Posterior vena cava (tissue), 2 donors: ENCODE measurements at regions not wholly inside any gene's neighbourhood (a gene's known extent, or its start where the extent isn't known, plus 50 kb on each side); places are given as distances from the start of the nearest gene placed in this dataset.

Source experiments
- DNase-seq: peaks from one replicate; pipeline ENCODE4 v3.0.0-alpha.2; 2020; ENCODE audit warnings: low spot score
- intact Hi-C, 2 donors: fragments of 100-400 bp; cut with DNase I; formaldehyde crosslinking; loops; one replicate each; pipeline versions ENCODE4 v1.14.1 to v1.14.2; 2022 to 2023
- donor health status: DM: yes; HTN: yes; CAD: no.
- donor health status: DM: yes; HTN: yes; CAD: no.

- intact Hi-C loops: no loop called here
- no peak for DNase-seq
Observed at GRCh38 chr12:41802803-41803202, 341.9 kb downstream of the GXYLT1 start.

- intact Hi-C loops: no loop called here
- no peak for DNase-seq
Observed at GRCh38 chr12:41801261-41801660, 343.4 kb downstream of the GXYLT1 start.

- intact Hi-C loops: no loop called here
Observed at GRCh38 chr12:41799671-41800070, 345.0 kb downstream of the GXYLT1 start.

GRCh38 chr12:41795910-41796309, 348.8 kb downstream of the GXYLT1 start:
- no peak for DNase-seq
- intact Hi-C loops: no loop called here

More at GRCh38 chr12:41799671-41800070, 345.0 kb downstream of the GXYLT1 start:
- DNase-seq: no peak

GRCh38 chr12:41795051-41795600, 349.5 kb downstream of the GXYLT1 start:
- no peak for DNase-seq
- intact Hi-C loops: no loop called here

- intact Hi-C loops: no loop called here
- DNase-seq: no peak
Observed at GRCh38 chr12:41794336-41794735, 350.3 kb downstream of the GXYLT1 start.

- DNase-seq: no peak
- intact Hi-C loops: no loop called here
Observed at GRCh38 chr12:41784957-41785356, 359.7 kb downstream of the GXYLT1 start.

GRCh38 chr12:41778934-41779333, 365.7 kb downstream of the GXYLT1 start:
- intact Hi-C loops: no loop called here
- no peak for DNase-seq

GRCh38 chr12:41777064-41777790, 367.4 kb downstream of the GXYLT1 start:
- intact Hi-C loops: no loop called here
- DNase-seq: no peak

GRCh38 chr12:41772478-41772877, 372.2 kb downstream of the GXYLT1 start:
- intact Hi-C loops: no loop called here
- DNase-seq: no peak

GRCh38 chr12:41769810-41770209, 374.9 kb downstream of the GXYLT1 start:
- no peak for DNase-seq
- intact Hi-C loops: no loop called here

- intact Hi-C loops: no loop called here
- no peak for DNase-seq
Observed at GRCh38 chr12:41768456-41768855, 376.2 kb downstream of the GXYLT1 start.

GRCh38 chr12:41762691-41763090, 382.0 kb downstream of the GXYLT1 start:
- intact Hi-C loops: no loop called here

GRCh38 chr12:41745593-41745992, 399.1 kb downstream of the GXYLT1 start:
- intact Hi-C loops: no loop called here
- no peak for DNase-seq

More at GRCh38 chr12:41762691-41763090, 382.0 kb downstream of the GXYLT1 start:
- no peak for DNase-seq

- intact Hi-C loops: no loop called here
- no peak for DNase-seq
Observed at GRCh38 chr12:41743835-41744234, 400.8 kb downstream of the GXYLT1 start.

- no peak for DNase-seq
- intact Hi-C loops: no loop called here
Observed at GRCh38 chr12:41739066-41739465, 405.6 kb downstream of the GXYLT1 start.

- intact Hi-C loops: no loop called here
- DNase-seq: no peak
Observed at GRCh38 chr12:41737423-41737822, 407.3 kb downstream of the GXYLT1 start.

- no peak for DNase-seq
- intact Hi-C loops: no loop called here
Observed at GRCh38 chr12:41736436-41736835, 408.2 kb downstream of the GXYLT1 start.

- no peak for DNase-seq
- intact Hi-C loops: no loop called here
Observed at GRCh38 chr12:41731691-41732090, 413.0 kb downstream of the GXYLT1 start.

GRCh38 chr12:41731061-41731460, 413.6 kb downstream of the GXYLT1 start:
- no peak for DNase-seq
- intact Hi-C loops: no loop called here

GRCh38 chr12:41724216-41724615, 420.5 kb downstream of the GXYLT1 start:
- intact Hi-C loops: no loop called here

More at GRCh38 chr12:41724216-41724615, 420.5 kb downstream of the GXYLT1 start:
- no peak for DNase-seq
